Gastroesophageal sphincter (tissue), 3 donors: ENCODE measurements at regions not wholly inside any gene's neighbourhood (a gene's known extent, or its start where the extent isn't known, plus 50 kb on each side); places are given as distances from the start of the nearest gene placed in this dataset.

Experiments used
- POLR2A ChIP-seq, 2 donors: fragments of 450-650 bp; IDR thresholded peaks; one replicate each; pipeline ENCODE4 v1.6.1; 2017; ENCODE audit warnings: antibody characterized with exemption in 2 of 2, mild to moderate bottlenecking in 2 of 2, moderate library complexity in 1 of 2
- POLR2AphosphoS5 ChIP-seq: sonication (generic); formaldehyde crosslinking; IDR thresholded peaks from one replicate; pipeline ENCODE4 v1.6.1; 2017; ENCODE audit warnings: antibody characterized with exemption
- TF ChIP-seq, protein P1 (sequence below), 4 experiments: fragments of 200-600 bp in 2 of 4; fragments of 450-650 bp in 2 of 4; sonication (generic) in 1 of 4; IDR thresholded peaks; one replicate each; pipeline ENCODE4 v1.5.1; 2017 to 2019; ENCODE audit warnings: antibody characterized with exemption in 4 of 4, mild to moderate bottlenecking in 2 of 4, moderate library complexity in 2 of 4

DNA sequence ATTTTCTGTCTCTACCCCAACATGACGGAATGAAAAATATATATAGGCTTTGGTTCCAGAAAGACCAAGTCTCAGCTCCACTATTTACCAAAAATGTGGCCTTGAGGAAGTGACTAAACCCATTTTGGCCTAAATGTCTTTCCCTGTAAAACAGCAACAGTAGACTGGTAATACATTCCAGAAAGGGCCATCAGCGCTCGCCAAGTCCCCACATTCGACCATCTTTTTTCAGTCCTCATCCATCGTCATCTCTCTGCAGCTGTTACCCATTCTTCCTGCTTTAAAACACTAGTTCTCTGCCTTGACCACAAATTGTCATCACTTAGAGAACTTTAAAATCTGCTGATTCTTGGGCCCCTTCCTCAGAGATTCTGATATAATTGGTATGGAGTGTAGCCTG, 183.8 kb upstream of the CTAGE1 start:
- TF ChIP-seq, protein P1, sequence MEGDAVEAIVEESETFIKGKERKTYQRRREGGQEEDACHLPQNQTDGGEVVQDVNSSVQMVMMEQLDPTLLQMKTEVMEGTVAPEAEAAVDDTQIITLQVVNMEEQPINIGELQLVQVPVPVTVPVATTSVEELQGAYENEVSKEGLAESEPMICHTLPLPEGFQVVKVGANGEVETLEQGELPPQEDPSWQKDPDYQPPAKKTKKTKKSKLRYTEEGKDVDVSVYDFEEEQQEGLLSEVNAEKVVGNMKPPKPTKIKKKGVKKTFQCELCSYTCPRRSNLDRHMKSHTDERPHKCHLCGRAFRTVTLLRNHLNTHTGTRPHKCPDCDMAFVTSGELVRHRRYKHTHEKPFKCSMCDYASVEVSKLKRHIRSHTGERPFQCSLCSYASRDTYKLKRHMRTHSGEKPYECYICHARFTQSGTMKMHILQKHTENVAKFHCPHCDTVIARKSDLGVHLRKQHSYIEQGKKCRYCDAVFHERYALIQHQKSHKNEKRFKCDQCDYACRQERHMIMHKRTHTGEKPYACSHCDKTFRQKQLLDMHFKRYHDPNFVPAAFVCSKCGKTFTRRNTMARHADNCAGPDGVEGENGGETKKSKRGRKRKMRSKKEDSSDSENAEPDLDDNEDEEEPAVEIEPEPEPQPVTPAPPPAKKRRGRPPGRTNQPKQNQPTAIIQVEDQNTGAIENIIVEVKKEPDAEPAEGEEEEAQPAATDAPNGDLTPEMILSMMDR (IDR thresholded peaks at IDR 0.05) = no peak
- TF ChIP-seq POLR2A (IDR thresholded peaks at IDR 0.05) (no peak), POLR2AphosphoS5 (no peak)
